D721Med (cell line): ENCODE measurements at regions not wholly inside any gene's neighbourhood (a gene's known extent, or its start where the extent isn't known, plus 50 kb on each side); places are given as distances from the start of the nearest gene placed in this dataset.
"Not testable (repeated sequence)": the region's sequence is repeated elsewhere in the genome, so short reads cannot be mapped to it uniquely, and the experiment has no call there.

Experiments used
- DNase-seq: peaks from one replicate; pipeline ENCODE4 v3.0.0; 2011; ENCODE audit warnings: low spot score; ENCODE audit not compliant: insufficient read length
- FAIRE-seq: peaks from 2 replicates; lab custom pipeline; 2011; peaks lifted over from hg19 to GRCh38; lab: Jason Lieb, UNC

GRCh38 chr17:64800987-64801386 lies 118.3 kb downstream of the LRRC37A3 start:
- FAIRE-seq, DNase-seq: not testable (repeated sequence)

- not testable (repeated sequence) for DNase-seq
Measured at GRCh38 chr17:64800361-64800895, 118.8 kb downstream of the LRRC37A3 start.

GRCh38 chr17:64799543-64800188 lies 119.6 kb downstream of the LRRC37A3 start:
- not testable (repeated sequence) for DNase-seq, FAIRE-seq

More at GRCh38 chr17:64800361-64800895, 118.8 kb downstream of the LRRC37A3 start:
- FAIRE-seq, result not testable (repeated sequence)

- not testable (repeated sequence) for DNase-seq, FAIRE-seq
Measured at GRCh38 chr17:64798961-64799360, 120.3 kb downstream of the LRRC37A3 start.

GRCh38 chr17:64798489-64798790 lies 120.8 kb downstream of the LRRC37A3 start:
- FAIRE-seq, DNase-seq: not testable (repeated sequence)

- not testable (repeated sequence) for FAIRE-seq, DNase-seq
Measured at GRCh38 chr17:64797746-64798488, 121.4 kb downstream of the LRRC37A3 start.

- FAIRE-seq, DNase-seq: not testable (repeated sequence)
Measured at GRCh38 chr17:64795342-64795741, 123.9 kb downstream of the LRRC37A3 start.

- not testable (repeated sequence) for DNase-seq
Measured at GRCh38 chr17:64794548-64795274, 124.6 kb downstream of the LRRC37A3 start.

GRCh38 chr17:64794113-64794512 lies 125.2 kb downstream of the LRRC37A3 start:
- DNase-seq, FAIRE-seq: not testable (repeated sequence)

More at GRCh38 chr17:64794548-64795274, 124.6 kb downstream of the LRRC37A3 start:
- FAIRE-seq, result not testable (repeated sequence)

GRCh38 chr17:64792793-64793575 lies 126.3 kb downstream of the LRRC37A3 start:
- FAIRE-seq, DNase-seq: not testable (repeated sequence)

- not testable (repeated sequence) for DNase-seq, FAIRE-seq
Measured at GRCh38 chr17:64792276-64792675, 127.0 kb downstream of the LRRC37A3 start.

GRCh38 chr17:64791691-64792090 lies 127.6 kb downstream of the LRRC37A3 start:
- not testable (repeated sequence) for FAIRE-seq, DNase-seq

GRCh38 chr17:64791226-64791625 lies 128.1 kb downstream of the LRRC37A3 start:
- not testable (repeated sequence) for FAIRE-seq

GRCh38 chr17:64790690-64791089 lies 128.6 kb upstream of the SMURF2 start:
- not testable (repeated sequence) for DNase-seq, FAIRE-seq

More at GRCh38 chr17:64791226-64791625, 128.1 kb downstream of the LRRC37A3 start:
- not testable (repeated sequence) for DNase-seq

- DNase-seq, FAIRE-seq: not testable (repeated sequence)
Measured at GRCh38 chr17:64790193-64790592, 128.1 kb upstream of the SMURF2 start.

GRCh38 chr17:64789061-64789445 lies 126.9 kb upstream of the SMURF2 start:
- DNase-seq, FAIRE-seq: not testable (repeated sequence)
